Thyroid gland (tissue), 4 donors: ENCODE measurements at regions not wholly inside any gene's neighbourhood (a gene's known extent, or its start where the extent isn't known, plus 50 kb on each side); places are given as distances from the start of the nearest gene placed in this dataset.

Experiments used
- DNase-seq, 2 donors: peaks; one replicate each; pipeline ENCODE4 v3.0.0-alpha.2; 2019
- H3K27ac ChIP-seq, 3 donors: fragments of 200-600 bp; sonication (generic); 1 replicate in 2 of 3; 2 replicates in 1 of 3; pipeline ENCODE4 v1.5.1; 2016 to 2019; ENCODE audit warnings: mild to moderate bottlenecking in 1 of 3, moderate library complexity in 1 of 3
- H3K27me3 ChIP-seq: fragments of 200-600 bp; sonication (generic); one replicate; pipeline ENCODE4 v1.5.1; 2019
- H3K36me3 ChIP-seq, 2 donors: fragments of 200-600 bp; sonication (generic); one replicate each; pipeline ENCODE4 v1.5.1; 2016 to 2019
- H3K4me1 ChIP-seq, 2 donors: fragments of 200-600 bp; sonication (generic); one replicate each; pipeline ENCODE4 v1.5.1; 2017 to 2019
- H3K4me3 ChIP-seq, 3 donors: fragments of 200-600 bp; sonication (generic); replicated peaks in 1 of 3; 1 replicate in 2 of 3; 2 replicates in 1 of 3; pipeline ENCODE4 v1.5.1; 2016; ENCODE audit warnings: mild to moderate bottlenecking in 1 of 3
- H3K9me3 ChIP-seq: fragments of 200-600 bp; sonication (generic); one replicate; pipeline ENCODE4 v1.5.1; 2017
- POLR2A ChIP-seq, 2 donors: fragments of 450-650 bp; IDR thresholded peaks; one replicate each; pipeline ENCODE4 v1.6.1; 2017; ENCODE audit warnings: antibody characterized with exemption in 2 of 2, mild to moderate bottlenecking in 2 of 2, moderate library complexity in 1 of 2
- WGBS, 2 donors: methylation state at CpG; one replicate each; pipeline ENCODE4 v1.1.5; 2017; 5-methylcytosine and 5-hydroxymethylcytosine counted together
- intact Hi-C: fragments of 100-400 bp; cut with DNase I; formaldehyde crosslinking; loops from one replicate; pipeline ENCODE4 v1.15.1; 2023
- TF ChIP-seq, protein P1 (sequence below), 6 experiments: fragments of 200-600 bp in 3 of 6; fragments of 450-650 bp in 3 of 6; sonication (generic) in 3 of 6; IDR thresholded peaks; one replicate each; pipeline ENCODE4 v1.5.1; 2016 to 2019; ENCODE audit warnings: antibody characterized with exemption in 6 of 6, mild to moderate bottlenecking in 2 of 6, inconsistent platforms in 1 of 6, moderate library complexity in 1 of 6

DNA sequence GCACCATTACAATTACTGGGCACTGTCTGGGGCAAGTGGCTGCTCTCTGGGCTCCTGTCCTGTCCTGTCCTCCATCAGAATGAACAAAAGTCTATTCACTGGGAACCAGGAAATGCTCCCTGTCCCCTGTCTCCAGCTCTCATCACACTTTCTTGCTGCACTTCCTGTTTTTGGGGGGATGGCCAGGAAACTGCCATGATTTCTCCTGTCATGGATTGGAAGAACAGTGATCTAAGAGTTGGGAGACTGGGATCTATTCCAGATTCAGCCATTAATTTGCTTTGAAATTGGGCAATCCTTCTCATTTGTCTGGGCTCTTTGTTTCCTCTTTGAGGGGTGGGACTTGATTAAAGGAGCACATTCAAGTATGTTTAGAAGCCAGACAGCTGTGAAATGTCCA is 61.4 kb upstream of the KIRREL3 start:
- Histone ChIP-seq H3K9me3 (no peaks in the 10 kb centered on the region), H3K4me1 (no peaks in the 10 kb centered on the region), H3K27me3 (no peaks in the 10 kb centered on the region), H3K36me3 (no peaks in the 10 kb centered on the region), H3K4me3 (no peak overlapping the region), H3K27ac (no peak overlapping the region)
- no peak for DNase-seq
- intact Hi-C loops = no loop called here
- TF ChIP-seq, protein P1, sequence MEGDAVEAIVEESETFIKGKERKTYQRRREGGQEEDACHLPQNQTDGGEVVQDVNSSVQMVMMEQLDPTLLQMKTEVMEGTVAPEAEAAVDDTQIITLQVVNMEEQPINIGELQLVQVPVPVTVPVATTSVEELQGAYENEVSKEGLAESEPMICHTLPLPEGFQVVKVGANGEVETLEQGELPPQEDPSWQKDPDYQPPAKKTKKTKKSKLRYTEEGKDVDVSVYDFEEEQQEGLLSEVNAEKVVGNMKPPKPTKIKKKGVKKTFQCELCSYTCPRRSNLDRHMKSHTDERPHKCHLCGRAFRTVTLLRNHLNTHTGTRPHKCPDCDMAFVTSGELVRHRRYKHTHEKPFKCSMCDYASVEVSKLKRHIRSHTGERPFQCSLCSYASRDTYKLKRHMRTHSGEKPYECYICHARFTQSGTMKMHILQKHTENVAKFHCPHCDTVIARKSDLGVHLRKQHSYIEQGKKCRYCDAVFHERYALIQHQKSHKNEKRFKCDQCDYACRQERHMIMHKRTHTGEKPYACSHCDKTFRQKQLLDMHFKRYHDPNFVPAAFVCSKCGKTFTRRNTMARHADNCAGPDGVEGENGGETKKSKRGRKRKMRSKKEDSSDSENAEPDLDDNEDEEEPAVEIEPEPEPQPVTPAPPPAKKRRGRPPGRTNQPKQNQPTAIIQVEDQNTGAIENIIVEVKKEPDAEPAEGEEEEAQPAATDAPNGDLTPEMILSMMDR (IDR thresholded peaks at IDR 0.05) = no peak
- TF ChIP-seq POLR2A (IDR thresholded peaks at IDR 0.05) = no peak

DNA sequence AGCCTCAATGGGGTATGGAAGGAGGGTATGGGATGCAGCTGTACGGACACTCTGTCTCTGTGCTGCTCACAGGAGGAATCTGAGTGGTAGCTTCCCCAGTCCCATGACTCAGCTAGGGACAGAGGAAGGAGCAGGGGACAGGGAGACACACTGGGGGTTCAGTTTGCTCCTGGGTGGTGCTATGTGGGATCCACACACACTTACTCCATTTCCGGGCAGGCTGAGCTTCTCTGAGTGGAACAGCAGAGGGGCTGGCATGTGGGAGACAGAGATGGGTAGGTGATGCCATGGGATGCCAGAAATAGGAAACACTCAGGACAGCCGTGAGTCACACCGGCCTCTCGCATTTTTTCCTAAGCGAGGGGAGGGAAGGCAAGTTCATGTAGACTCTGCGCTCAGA is 59.2 kb upstream of the KIRREL3 start:
- intact Hi-C loops = no loop called here
- WGBS, 2 donors = 75 to 89% methylated on average over 7 of the region's 7 CpGs
- DNase-seq = no peak
- H3K27me3 ChIP-seq = no peaks in the 10 kb centered on the region
- no peaks in the 10 kb centered on the region for H3K9me3 ChIP-seq
- H3K4me1 ChIP-seq = no peaks in the 10 kb centered on the region
- no peaks in the 10 kb centered on the region for H3K36me3 ChIP-seq
- TF ChIP-seq POLR2A (IDR thresholded peaks at IDR 0.05) = no peak
- TF ChIP-seq, protein P1 (IDR thresholded peaks at IDR 0.05) = no peak
- H3K27ac ChIP-seq = no peak overlapping the region
- H3K4me3 ChIP-seq = no peak overlapping the region

DNA sequence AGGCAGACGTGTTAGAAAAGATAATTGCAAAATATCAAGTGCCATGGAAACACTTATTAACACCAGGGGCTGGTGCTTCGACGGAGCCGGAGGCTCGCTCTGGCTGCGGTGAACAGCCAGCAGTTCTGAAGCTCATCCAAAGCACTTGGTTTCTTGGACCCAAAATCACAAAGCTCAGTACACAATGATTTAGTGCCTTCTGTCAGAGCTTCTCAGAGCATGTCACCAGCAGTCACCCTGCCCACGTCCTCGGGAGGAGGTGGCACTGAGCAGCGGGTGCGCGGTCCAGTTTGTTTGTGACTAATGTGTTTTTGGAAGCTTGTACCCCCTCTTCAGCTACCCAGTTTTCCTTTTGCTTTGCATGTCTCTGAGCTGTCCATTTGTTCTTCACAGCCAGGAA is 58.7 kb upstream of the KIRREL3 start:
- no peak overlapping the region for H3K27ac ChIP-seq
- WGBS, 2 donors = 77 to 83% methylated on average over 11 of the region's 11 CpGs
- H3K27me3 ChIP-seq = no peaks in the 10 kb centered on the region
- intact Hi-C loops = no loop called here
- no peak for TF ChIP-seq POLR2A (IDR thresholded peaks at IDR 0.05)
- TF ChIP-seq, protein P1 (IDR thresholded peaks at IDR 0.05) = no peak
- H3K36me3 ChIP-seq = no peaks in the 10 kb centered on the region
- no peak overlapping the region for H3K4me3 ChIP-seq
- DNase-seq = no peak
- no peaks in the 10 kb centered on the region for H3K9me3 ChIP-seq
- H3K4me1 ChIP-seq = no peaks in the 10 kb centered on the region

DNA sequence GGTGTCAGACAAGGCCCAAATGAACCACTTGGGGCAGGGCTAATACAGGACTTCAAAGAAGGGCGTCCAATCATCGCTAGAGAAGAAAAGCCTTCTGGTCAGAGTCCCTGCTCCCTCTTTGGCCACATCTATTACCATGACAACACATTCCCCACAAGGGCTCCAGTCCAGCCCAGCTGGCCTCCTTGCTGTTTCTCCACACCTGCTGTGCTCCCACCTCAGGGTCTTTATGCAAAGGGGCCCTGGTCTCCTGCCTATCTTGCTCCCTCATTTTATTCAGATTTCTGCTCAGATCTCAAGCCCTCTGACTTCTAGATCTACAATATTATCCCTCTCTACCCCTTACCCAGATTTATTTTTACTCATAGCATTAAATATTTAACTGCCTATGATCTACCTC is 58.0 kb upstream of the KIRREL3 start:
- no peak for DNase-seq
- 85 to 91% methylated on average over 2 of the region's 2 CpGs for WGBS, 2 donors
- H3K27ac ChIP-seq = no peak overlapping the region
- H3K27me3 ChIP-seq = no peaks in the 10 kb centered on the region
- no peak overlapping the region for H3K4me3 ChIP-seq
- intact Hi-C loops = no loop called here
- H3K4me1 ChIP-seq = no peaks in the 10 kb centered on the region
- no peak for TF ChIP-seq POLR2A (IDR thresholded peaks at IDR 0.05)
- TF ChIP-seq, protein P1 (IDR thresholded peaks at IDR 0.05) = no peak
- H3K36me3 ChIP-seq = no peaks in the 10 kb centered on the region
- no peaks in the 10 kb centered on the region for H3K9me3 ChIP-seq

DNA sequence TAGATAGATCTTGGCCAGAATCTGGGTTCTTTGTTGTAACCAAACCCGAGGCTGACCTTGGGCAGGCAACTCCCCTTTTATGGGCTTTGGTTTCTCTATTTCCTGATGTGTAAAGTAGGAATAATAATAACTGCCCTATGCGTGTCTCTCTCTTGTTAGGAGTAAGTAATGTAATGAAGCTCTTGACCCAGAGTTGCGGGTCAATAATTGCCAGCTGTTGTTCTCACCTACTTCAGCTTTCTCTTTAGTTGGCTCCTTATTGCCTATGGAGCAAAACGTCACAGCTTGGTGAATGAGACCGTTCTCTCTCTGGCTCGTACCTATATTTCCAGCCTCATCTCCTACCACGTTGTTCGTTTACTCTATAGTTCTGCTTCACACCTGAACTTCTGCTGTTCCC is 56.6 kb upstream of the KIRREL3 start:
- intact Hi-C loops = no loop called here
- no peak overlapping the region for H3K4me3 ChIP-seq

More for the DNA sequence above, 56.6 kb upstream of the KIRREL3 start:
- no peak for TF ChIP-seq POLR2A (IDR thresholded peaks at IDR 0.05)
- TF ChIP-seq, protein P1 (IDR thresholded peaks at IDR 0.05) = no peak
- Histone ChIP-seq H3K4me1 (no peaks in the 10 kb centered on the region), H3K36me3 (no peaks in the 10 kb centered on the region), H3K27ac (no peak overlapping the region), H3K27me3 (no peaks in the 10 kb centered on the region), H3K9me3 (no peaks in the 10 kb centered on the region)
- WGBS, 2 donors = 73 to 80% methylated on average over 8 of the region's 8 CpGs
- DNase-seq = no peak
